Forelimb muscle (tissue), 1 donor: ENCODE measurements at regions not wholly inside any gene's neighbourhood (a gene's known extent, or its start where the extent isn't known, plus 50 kb on each side); places are given as distances from the start of the nearest gene placed in this dataset.
"Not testable (repeated sequence)": the region's sequence is repeated elsewhere in the genome, so short reads cannot be mapped to it uniquely, and the experiment has no call there.

Source experiments
- DNase-seq: peaks from one replicate; pipeline ENCODE4 v3.0.0-alpha.2; 2013; ENCODE audit warnings: low read depth

GRCh38 chr1:90824551-90824950 is 107.4 kb upstream of the BARHL2 start:
- no peak for DNase-seq

- no peak for DNase-seq
These were observed 106.6 kb upstream of the BARHL2 start for GRCh38 chr1:90823686-90824085.

GRCh38 chr1:90821788-90822359 is 104.8 kb upstream of the BARHL2 start:
- no peak for DNase-seq

GRCh38 chr1:90821152-90821787 is 104.2 kb upstream of the BARHL2 start:
- no peak for DNase-seq

- no peak for DNase-seq
These were observed 103.6 kb upstream of the BARHL2 start for GRCh38 chr1:90820745-90821144.

GRCh38 chr1:90817399-90817798 is 100.3 kb upstream of the BARHL2 start:
- no peak for DNase-seq

GRCh38 chr1:90812237-90812636 is 95.1 kb upstream of the BARHL2 start:
- not testable (repeated sequence) for DNase-seq

- DNase-seq: not testable (repeated sequence)
These were observed 94.4 kb upstream of the BARHL2 start for GRCh38 chr1:90811444-90811950.

GRCh38 chr1:90810681-90811080 is 93.6 kb upstream of the BARHL2 start:
- DNase-seq: no peak

GRCh38 chr1:90809996-90810395 is 92.9 kb upstream of the BARHL2 start:
- no peak for DNase-seq

GRCh38 chr1:90809093-90809492 is 92.0 kb upstream of the BARHL2 start:
- DNase-seq: no peak

GRCh38 chr1:90807329-90807728 is 90.2 kb upstream of the BARHL2 start:
- DNase-seq: no peak

- no peak for DNase-seq
These were observed 85.5 kb upstream of the BARHL2 start for GRCh38 chr1:90802622-90803021.

GRCh38 chr1:90800012-90800717 is 83.1 kb upstream of the BARHL2 start:
- no peak for DNase-seq

GRCh38 chr1:90799326-90799725 is 82.2 kb upstream of the BARHL2 start:
- DNase-seq: no peak

GRCh38 chr1:90798883-90799282 is 81.8 kb upstream of the BARHL2 start:
- no peak for DNase-seq

- no peak for DNase-seq
These were observed 81.2 kb upstream of the BARHL2 start for GRCh38 chr1:90798344-90798743.

GRCh38 chr1:90795431-90795830 is 78.3 kb upstream of the BARHL2 start:
- DNase-seq: no peak

- no peak for DNase-seq
These were observed 69.6 kb upstream of the BARHL2 start for GRCh38 chr1:90786709-90787108.

- no peak for DNase-seq
These were observed 67.2 kb upstream of the BARHL2 start for GRCh38 chr1:90784186-90784847.

GRCh38 chr1:90783181-90783580 is 66.1 kb upstream of the BARHL2 start:
- no peak for DNase-seq

GRCh38 chr1:90782046-90782445 is 64.9 kb upstream of the BARHL2 start:
- no peak for DNase-seq

- DNase-seq: no peak
These were observed 64.4 kb upstream of the BARHL2 start for GRCh38 chr1:90781534-90781933.
